Stromal cell of bone marrow (primary cell): ENCODE measurements at regions not wholly inside any gene's neighbourhood (a gene's known extent, or its start where the extent isn't known, plus 50 kb on each side); places are given as distances from the start of the nearest gene placed in this dataset.
"Not testable (repeated sequence)": the region's sequence is repeated elsewhere in the genome, so short reads cannot be mapped to it uniquely, and the experiment has no call there.

Experiments used
- DNase-seq: peaks from one replicate; pipeline ENCODE4 v3.0.0-alpha.2; 2012; ENCODE audit warnings: low read depth

DNA sequence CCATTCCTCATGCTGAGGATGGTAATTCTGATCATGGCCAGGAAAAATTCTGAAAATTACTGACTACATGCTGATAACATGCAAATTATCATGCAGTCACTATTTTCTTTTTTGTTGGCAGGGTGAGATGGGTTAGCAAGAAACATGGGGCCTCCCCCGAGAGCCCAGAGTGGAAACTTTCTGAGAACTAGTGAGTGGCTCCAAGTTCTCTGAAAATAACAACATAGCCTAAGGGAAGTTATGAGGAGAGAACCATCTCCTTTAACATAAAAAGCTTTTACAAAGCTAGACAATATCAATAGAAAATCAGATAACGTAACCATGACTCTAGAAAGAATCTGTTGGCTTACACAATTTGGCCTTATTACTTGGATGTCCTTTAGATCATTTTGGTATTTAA lies 254.2 kb downstream of the PLOD2 start:
- DNase-seq: no peak

DNA sequence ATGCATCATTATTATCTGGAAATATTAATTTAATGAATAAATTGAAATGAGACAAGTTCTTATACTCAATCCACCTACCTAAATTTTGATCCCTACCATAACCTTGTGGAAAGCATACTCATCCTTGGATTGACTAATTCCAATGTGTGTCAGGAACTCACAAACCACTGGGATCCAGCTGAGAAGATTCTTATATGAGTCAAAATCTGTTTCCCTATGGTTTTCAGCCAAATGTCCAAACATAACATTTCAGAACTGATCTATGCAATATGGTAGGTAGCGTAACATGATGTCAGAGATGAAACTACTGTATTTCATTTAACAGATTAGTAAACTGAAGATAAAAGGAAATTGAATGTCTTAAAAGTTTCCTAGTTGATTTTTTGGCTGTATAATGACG lies 250.0 kb downstream of the PLOD2 start:
- DNase-seq: peak; percentile 23

GRCh38 chr3:145915787-145916186 lies 245.2 kb downstream of the PLOD2 start:
- DNase-seq: no peak

GRCh38 chr3:145927736-145928135 lies 233.2 kb downstream of the PLOD2 start:
- not testable (repeated sequence) for DNase-seq

- peak; percentile 49 for DNase-seq
Measured at GRCh38 chr3:145936971-145937370, 224.0 kb downstream of the PLOD2 start.

DNA sequence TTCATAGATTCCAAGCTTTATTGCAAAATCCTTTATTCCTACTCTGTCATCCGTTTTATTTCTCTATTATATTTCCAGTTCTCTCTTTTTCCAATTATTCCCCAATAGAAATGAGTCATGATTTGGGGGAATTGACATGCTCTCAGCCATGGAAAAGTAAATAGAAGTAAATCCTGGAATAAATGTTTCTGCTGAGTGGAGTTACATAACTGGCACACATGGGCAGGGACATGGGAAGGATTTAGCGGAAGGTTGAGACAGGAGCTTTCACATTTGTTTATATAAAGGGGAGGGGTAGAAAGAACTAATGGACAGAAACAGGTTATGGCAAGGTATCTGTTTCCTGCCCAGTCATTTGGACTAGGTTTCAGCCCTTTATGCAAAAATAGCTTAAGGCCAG lies 221.6 kb downstream of the PLOD2 start:
- DNase-seq: no peak

DNA sequence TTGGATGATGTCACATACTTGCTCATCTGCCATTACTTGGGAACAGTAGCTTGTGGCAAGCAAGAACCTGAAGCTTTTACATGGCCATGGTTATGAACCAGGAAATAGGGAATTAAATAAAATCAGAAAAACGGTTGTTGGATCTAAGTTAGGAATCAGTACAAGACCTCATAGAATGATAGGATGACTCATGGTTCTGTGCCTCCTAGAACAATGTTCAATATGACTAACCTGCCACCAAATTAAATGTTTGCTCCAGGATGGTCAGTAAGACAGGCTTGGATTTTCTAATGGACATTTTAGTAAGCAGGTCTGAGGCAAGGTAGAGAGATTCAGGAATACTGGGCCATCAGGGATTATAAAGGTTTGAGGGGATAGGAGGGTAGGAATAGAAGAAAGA lies 218.9 kb downstream of the PLOD2 start:
- no peak for DNase-seq

- no peak for DNase-seq
Measured at GRCh38 chr3:145943952-145944351, 217.0 kb downstream of the PLOD2 start.

DNA sequence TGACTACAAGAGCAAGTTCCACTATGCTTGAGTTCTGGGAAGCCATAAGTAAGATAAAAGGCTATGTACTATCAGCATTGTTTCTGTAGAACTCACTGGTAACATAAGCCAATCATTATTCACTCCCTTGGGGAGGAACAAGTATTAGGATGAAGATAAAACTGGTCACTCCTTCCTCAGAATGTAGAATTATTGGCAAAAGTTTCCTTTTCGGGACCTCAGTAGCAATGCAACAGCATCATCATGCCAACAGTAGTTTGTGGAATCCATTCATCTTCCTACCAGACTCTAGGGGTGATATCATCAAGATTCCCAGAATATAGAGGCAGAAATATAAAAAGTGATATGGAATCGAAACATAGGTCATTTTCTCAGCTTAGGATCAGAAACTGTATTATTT lies 209.5 kb downstream of the PLOD2 start:
- DNase-seq: no peak

- DNase-seq: peak; percentile 74
Measured at GRCh38 chr3:145952536-145952935, 208.4 kb downstream of the PLOD2 start.

DNA sequence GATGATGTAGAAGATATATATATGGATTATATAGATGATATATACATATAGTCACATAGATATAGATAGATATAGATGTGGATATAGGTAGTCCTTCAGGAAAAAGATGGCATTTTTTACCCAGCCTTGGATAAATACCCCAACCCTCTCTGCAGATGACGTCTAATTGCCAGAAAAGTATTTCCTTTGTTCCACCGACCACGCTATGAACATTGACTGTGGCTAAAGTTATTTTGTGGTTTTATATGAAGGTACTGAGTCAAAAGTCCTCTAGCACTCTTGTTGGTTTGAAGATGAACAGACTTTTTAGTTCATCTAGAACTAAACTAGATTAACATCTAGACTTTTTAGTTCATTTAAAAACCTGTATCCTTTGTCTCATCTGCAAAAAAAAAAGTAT lies 207.7 kb downstream of the PLOD2 start:
- DNase-seq: no peak

- no peak for DNase-seq
Measured at GRCh38 chr3:145959457-145960088, 201.4 kb downstream of the PLOD2 start.

- DNase-seq: no peak
Measured at GRCh38 chr3:145963111-145963510, 197.9 kb downstream of the PLOD2 start.

DNA sequence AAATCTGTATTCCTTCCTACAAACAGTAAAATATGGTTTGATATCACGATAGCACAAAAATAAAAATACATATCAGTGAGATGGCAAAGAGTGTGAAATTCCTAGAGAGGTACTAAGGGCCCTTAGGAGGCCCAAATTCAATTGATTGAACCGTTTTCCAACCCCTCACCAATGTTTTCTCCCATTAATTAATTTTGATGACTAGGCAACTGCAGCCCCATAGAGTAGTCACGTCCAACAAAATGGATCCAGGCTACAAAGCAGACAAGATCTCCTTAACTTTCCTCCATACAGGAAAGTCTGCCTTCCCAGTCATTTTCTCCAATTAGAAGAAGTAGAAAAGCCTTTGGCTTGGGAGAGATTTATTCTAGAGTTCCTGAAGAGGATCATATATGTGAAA lies 193.9 kb downstream of the PLOD2 start:
- no peak for DNase-seq

- no peak for DNase-seq
Measured at GRCh38 chr3:145971186-145971585, 189.8 kb downstream of the PLOD2 start.

DNA sequence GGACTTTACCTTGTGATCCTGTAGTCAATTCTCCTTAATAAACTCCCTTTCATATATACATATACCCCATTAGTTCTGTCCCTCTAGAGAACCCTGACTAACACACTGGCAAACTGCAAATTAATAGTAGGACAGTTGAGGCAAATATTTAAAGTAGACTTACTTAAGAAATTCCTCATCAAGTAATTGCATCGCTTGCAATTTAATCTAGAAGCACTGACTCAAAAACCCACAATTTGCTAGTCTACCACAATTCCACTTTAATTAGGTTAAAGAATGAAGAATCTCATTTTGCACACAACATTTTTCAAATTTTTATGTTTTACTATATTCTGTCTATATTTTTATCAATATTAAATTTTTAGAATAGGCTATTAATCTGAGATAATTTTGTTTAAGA lies 188.1 kb downstream of the PLOD2 start:
- no peak for DNase-seq

GRCh38 chr3:145981056-145981455 lies 179.9 kb downstream of the PLOD2 start:
- no peak for DNase-seq

DNA sequence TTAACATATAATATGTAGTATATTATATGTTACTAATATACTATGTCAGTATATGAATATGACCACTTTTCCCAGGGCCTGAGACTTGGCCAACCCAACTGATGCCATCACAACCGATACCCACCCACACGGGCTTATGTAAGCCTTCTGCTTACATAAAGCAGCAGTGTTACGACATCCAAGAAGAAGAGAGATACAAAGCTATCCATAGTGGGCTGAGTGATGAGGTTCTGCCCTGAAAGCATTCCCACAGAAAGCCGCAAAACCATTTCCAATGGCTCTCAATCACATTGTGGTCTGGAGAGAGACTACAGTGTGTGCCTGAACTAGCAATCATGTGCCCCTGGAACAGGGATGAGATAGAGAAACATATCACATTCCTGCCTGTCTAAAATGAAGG lies 177.9 kb downstream of the PLOD2 start:
- DNase-seq: no peak
